ENCODE measurements at regions not wholly inside any gene's neighbourhood (a gene's known extent, or its start where the extent isn't known, plus 50 kb on each side); places are given as distances from the start of the nearest gene placed in this dataset.

- Histone ChIP-seq H3K36me3 (ENCODE audit: insufficient read depth, low read length, poor library complexity, severe bottlenecking) (no peaks in the 10 kb centered on the region), H3K27me3 (replicated peaks; ENCODE audit: insufficient read depth, low read depth, low read length, poor library complexity) (no peaks in the 10 kb centered on the region), H3K9me3 (ENCODE audit: low read depth, low read length, poor library complexity, severe bottlenecking) (no peaks in the 10 kb centered on the region), H3K4me1 (ENCODE audit: insufficient read depth, low read length, poor library complexity, severe bottlenecking) (no peaks in the 10 kb centered on the region), H3K27ac (ENCODE audit: low read depth, low read length, poor library complexity, severe bottlenecking) (no peak overlapping the region), H3K4me3 (ENCODE audit: low read depth, low read length, poor library complexity, severe bottlenecking) (no peak overlapping the region)
- ChIA-PET CTCF (no interaction called here), POLR2A (ENCODE audit: low non-redundant PET) (no interaction called here)
- no peak for DNase-seq (ENCODE audit: low spot score)
- intact Hi-C loops (cut with micrococcal nuclease; ENCODE audit: unreplicated experiment): no loop called here
- TF ChIP-seq CTCF (conservative IDR thresholded peaks at IDR 0.05; ENCODE audit: low read depth, low read length): no peak
- TF ChIP-seq EZH2 (IDR thresholded peaks at IDR 0.05; ENCODE audit: borderline replicate concordance, low read depth, low read length, poor library complexity, severe bottlenecking): no peak
- no TSS peak for BruUV-seq (replicated peaks)
Measured at GRCh38 chr6:98529364-98529763, 305.0 kb upstream of the POU3F2 start.

- no peaks in the 10 kb centered on the region for H3K4me1 ChIP-seq (ENCODE audit: insufficient read depth, low read length, poor library complexity, severe bottlenecking)
- H3K27ac ChIP-seq (ENCODE audit: low read depth, low read length, poor library complexity, severe bottlenecking): no peak overlapping the region
- H3K9me3 ChIP-seq (ENCODE audit: low read depth, low read length, poor library complexity, severe bottlenecking): no peaks in the 10 kb centered on the region
- no peaks in the 10 kb centered on the region for H3K27me3 ChIP-seq (replicated peaks; ENCODE audit: insufficient read depth, low read depth, low read length, poor library complexity)
- CTCF ChIA-PET: no interaction called here
- intact Hi-C loops (cut with micrococcal nuclease; ENCODE audit: unreplicated experiment): no loop called here
- H3K4me3 ChIP-seq (ENCODE audit: low read depth, low read length, poor library complexity, severe bottlenecking): no peak overlapping the region
- no peaks in the 10 kb centered on the region for H3K36me3 ChIP-seq (ENCODE audit: insufficient read depth, low read length, poor library complexity, severe bottlenecking)
- POLR2A ChIA-PET (ENCODE audit: low non-redundant PET): no interaction called here
- TF ChIP-seq CTCF (conservative IDR thresholded peaks at IDR 0.05; ENCODE audit: low read depth, low read length) (no peak), EZH2 (IDR thresholded peaks at IDR 0.05; ENCODE audit: borderline replicate concordance, low read depth, low read length, poor library complexity, severe bottlenecking) (no peak)
- BruUV-seq (replicated peaks): no TSS peak
- DNase-seq (ENCODE audit: low spot score): no peak
Measured at GRCh38 chr6:98530732-98531131, 303.6 kb upstream of the POU3F2 start.

GRCh38 chr6:98532004-98532403, 302.4 kb upstream of the POU3F2 start:
- CTCF ChIA-PET: no interaction called here
- no peaks in the 10 kb centered on the region for H3K36me3 ChIP-seq (ENCODE audit: insufficient read depth, low read length, poor library complexity, severe bottlenecking)
- POLR2A ChIA-PET (ENCODE audit: low non-redundant PET): no interaction called here
- H3K27ac ChIP-seq (ENCODE audit: low read depth, low read length, poor library complexity, severe bottlenecking): no peak overlapping the region
- no peak for DNase-seq (ENCODE audit: low spot score)
- H3K27me3 ChIP-seq (replicated peaks; ENCODE audit: insufficient read depth, low read depth, low read length, poor library complexity): no peaks in the 10 kb centered on the region
- intact Hi-C loops (cut with micrococcal nuclease; ENCODE audit: unreplicated experiment): no loop called here
- TF ChIP-seq EZH2 (IDR thresholded peaks at IDR 0.05; ENCODE audit: borderline replicate concordance, low read depth, low read length, poor library complexity, severe bottlenecking) (no peak), CTCF (conservative IDR thresholded peaks at IDR 0.05; ENCODE audit: low read depth, low read length) (no peak)
- H3K4me1 ChIP-seq (ENCODE audit: insufficient read depth, low read length, poor library complexity, severe bottlenecking): no peaks in the 10 kb centered on the region
- H3K9me3 ChIP-seq (ENCODE audit: low read depth, low read length, poor library complexity, severe bottlenecking): no peaks in the 10 kb centered on the region
- no peak overlapping the region for H3K4me3 ChIP-seq (ENCODE audit: low read depth, low read length, poor library complexity, severe bottlenecking)
- no TSS peak for BruUV-seq (replicated peaks)
